GM19239 (cell line): ENCODE measurements at regions not wholly inside any gene's neighbourhood (a gene's known extent, or its start where the extent isn't known, plus 50 kb on each side); places are given as distances from the start of the nearest gene placed in this dataset.
"Not testable (repeated sequence)": the region's sequence is repeated elsewhere in the genome, so short reads cannot be mapped to it uniquely, and the experiment has no call there.

Experiments
- DNase-seq: peaks from one replicate; pipeline ENCODE4 v3.0.0; 2011; ENCODE audit warnings: low spot score; ENCODE audit not compliant: insufficient read length
- FAIRE-seq: peaks from 2 replicates; lab custom pipeline; 2011; peaks lifted over from hg19 to GRCh38; lab: Jason Lieb, UNC

GRCh38 chr14:101090478-101090877, 187.0 kb upstream of the RTL1 start:
- FAIRE-seq, DNase-seq: not testable (repeated sequence)

GRCh38 chr14:101090976-101091375, 187.5 kb upstream of the RTL1 start:
- FAIRE-seq (no peak), DNase-seq (no peak)

- not testable (repeated sequence) for FAIRE-seq, DNase-seq
These were observed 191.4 kb upstream of the RTL1 start for GRCh38 chr14:101094916-101095315.

GRCh38 chr14:101096551-101096950, 193.0 kb upstream of the RTL1 start:
- FAIRE-seq (no peak), DNase-seq (no peak)

GRCh38 chr14:101097109-101097793, 193.7 kb upstream of the RTL1 start:
- no peak for FAIRE-seq

GRCh38 chr14:101098177-101098576, 194.7 kb upstream of the RTL1 start:
- no peak for FAIRE-seq
- no peak for DNase-seq

More at GRCh38 chr14:101097109-101097793, 193.7 kb upstream of the RTL1 start:
- DNase-seq = no peak

GRCh38 chr14:101098641-101099040, 195.1 kb upstream of the RTL1 start:
- no peak for DNase-seq
- FAIRE-seq = no peak

GRCh38 chr14:101101456-101102056, 198.0 kb upstream of the RTL1 start:
- DNase-seq (no peak), FAIRE-seq (no peak)

GRCh38 chr14:101102875-101103274, 199.4 kb upstream of the RTL1 start:
- DNase-seq (no peak), FAIRE-seq (no peak)

GRCh38 chr14:101103321-101103901, 199.9 kb upstream of the RTL1 start:
- no peak for FAIRE-seq
- no peak for DNase-seq

GRCh38 chr14:101104485-101104884, 201.0 kb upstream of the RTL1 start:
- DNase-seq (no peak), FAIRE-seq (no peak)

- DNase-seq (no peak), FAIRE-seq (no peak)
These were observed 201.5 kb upstream of the RTL1 start for GRCh38 chr14:101105045-101105444.

- DNase-seq (no peak), FAIRE-seq (no peak)
These were observed 205.2 kb upstream of the RTL1 start for GRCh38 chr14:101108579-101109346.

GRCh38 chr14:101109347-101109638, 205.8 kb upstream of the RTL1 start:
- FAIRE-seq (no peak), DNase-seq (no peak)

- FAIRE-seq (no peak), DNase-seq (no peak)
These were observed 206.6 kb upstream of the RTL1 start for GRCh38 chr14:101109981-101110728.

- FAIRE-seq = no peak
- no peak for DNase-seq
These were observed 207.5 kb upstream of the RTL1 start for GRCh38 chr14:101110729-101111619.

- no peak for FAIRE-seq
These were observed 208.2 kb upstream of the RTL1 start for GRCh38 chr14:101111620-101112290.

GRCh38 chr14:101112351-101113107, 209.0 kb upstream of the RTL1 start:
- no peak for DNase-seq
- FAIRE-seq = no peak

More at GRCh38 chr14:101111620-101112290, 208.2 kb upstream of the RTL1 start:
- no peak for DNase-seq
